AG04449 (cell line): ENCODE measurements at regions not wholly inside any gene's neighbourhood (a gene's known extent, or its start where the extent isn't known, plus 50 kb on each side); places are given as distances from the start of the nearest gene placed in this dataset.
"Not testable (repeated sequence)": the region's sequence is repeated elsewhere in the genome, so short reads cannot be mapped to it uniquely, and the experiment has no call there.

ENCODE experiments used
- CTCF ChIA-PET: fragments of 350-600 bp; formaldehyde crosslinking; extraction: SDS; loops from one replicate; lab custom pipeline; 2021; ENCODE audit warnings: antibody characterized with exemption; lab: Yijun Ruan, JAX
- POLR2A ChIA-PET: fragments of 400-600, 350-600 bp; formaldehyde crosslinking; extraction: SDS; loops from one replicate; lab custom pipeline; 2020; ENCODE audit warnings: antibody characterized with exemption, inconsistent platforms; lab: Yijun Ruan, JAX
- DNase-seq: peaks from one replicate; pipeline ENCODE4 v3.0.0-alpha.2; 2010; ENCODE audit warnings: low read depth, low spot score
- H3K4me3 ChIP-seq: 2 replicates; pipeline ENCODE4 v1.5.1; 2011; ENCODE audit warnings: low read depth, mild to moderate bottlenecking, control low read depth, low read length
- TF ChIP-seq, protein P1 (sequence below): IDR thresholded peaks from one replicate; pipeline ENCODE4 v1.5.1; 2011; ENCODE audit warnings: mild to moderate bottlenecking, moderate library complexity, low read length, control low read depth, inconsistent platforms; ENCODE audit not compliant: insufficient read depth; ENCODE audit errors: missing control alignments

DNA sequence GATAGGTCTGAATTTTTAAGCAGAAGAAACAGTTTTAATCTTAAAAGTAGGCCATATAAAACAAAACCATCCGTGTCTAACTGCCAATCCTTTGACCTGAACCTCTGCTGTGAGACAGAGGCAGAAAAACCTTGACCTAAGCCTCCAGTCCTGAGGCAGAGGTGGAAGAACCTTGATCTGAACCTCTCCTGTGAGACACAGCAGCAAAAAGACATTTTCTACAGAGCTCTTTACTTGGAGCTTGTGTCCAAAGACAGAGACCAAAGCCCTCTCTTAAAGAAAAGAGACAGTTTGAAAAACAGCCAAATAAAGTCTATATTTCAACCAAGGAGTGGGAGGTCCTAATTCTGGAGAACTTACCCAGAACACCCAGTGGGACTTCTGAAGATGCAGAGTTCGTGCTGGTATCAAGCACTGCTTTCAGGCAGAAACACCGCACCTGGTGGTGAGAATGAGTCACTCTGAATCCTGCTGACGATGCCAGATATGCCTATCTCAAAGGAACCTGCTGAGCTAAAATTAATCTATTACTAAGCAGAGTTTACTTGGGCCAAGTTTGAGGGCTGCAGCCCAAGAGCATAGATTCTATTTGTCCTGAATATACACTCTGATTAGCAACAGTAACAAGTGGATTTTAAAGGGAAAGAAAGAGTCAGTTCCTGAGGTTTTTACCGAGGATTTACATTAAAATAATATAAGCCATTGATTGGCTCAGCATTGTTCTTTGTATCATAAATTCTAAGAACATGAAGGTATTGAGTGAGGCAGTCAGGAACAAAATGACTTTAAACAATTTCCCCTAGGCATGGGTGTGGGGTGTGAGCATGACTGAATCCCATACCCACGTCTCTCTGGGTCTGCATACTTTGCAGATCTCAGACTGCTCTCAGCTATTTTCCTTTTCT lies 806.4 kb downstream of the TRIB2 start:
- CTCF ChIA-PET: no interaction called here
- TF ChIP-seq, protein P1, sequence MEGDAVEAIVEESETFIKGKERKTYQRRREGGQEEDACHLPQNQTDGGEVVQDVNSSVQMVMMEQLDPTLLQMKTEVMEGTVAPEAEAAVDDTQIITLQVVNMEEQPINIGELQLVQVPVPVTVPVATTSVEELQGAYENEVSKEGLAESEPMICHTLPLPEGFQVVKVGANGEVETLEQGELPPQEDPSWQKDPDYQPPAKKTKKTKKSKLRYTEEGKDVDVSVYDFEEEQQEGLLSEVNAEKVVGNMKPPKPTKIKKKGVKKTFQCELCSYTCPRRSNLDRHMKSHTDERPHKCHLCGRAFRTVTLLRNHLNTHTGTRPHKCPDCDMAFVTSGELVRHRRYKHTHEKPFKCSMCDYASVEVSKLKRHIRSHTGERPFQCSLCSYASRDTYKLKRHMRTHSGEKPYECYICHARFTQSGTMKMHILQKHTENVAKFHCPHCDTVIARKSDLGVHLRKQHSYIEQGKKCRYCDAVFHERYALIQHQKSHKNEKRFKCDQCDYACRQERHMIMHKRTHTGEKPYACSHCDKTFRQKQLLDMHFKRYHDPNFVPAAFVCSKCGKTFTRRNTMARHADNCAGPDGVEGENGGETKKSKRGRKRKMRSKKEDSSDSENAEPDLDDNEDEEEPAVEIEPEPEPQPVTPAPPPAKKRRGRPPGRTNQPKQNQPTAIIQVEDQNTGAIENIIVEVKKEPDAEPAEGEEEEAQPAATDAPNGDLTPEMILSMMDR: no peak
- DNase-seq: no peak

DNA sequence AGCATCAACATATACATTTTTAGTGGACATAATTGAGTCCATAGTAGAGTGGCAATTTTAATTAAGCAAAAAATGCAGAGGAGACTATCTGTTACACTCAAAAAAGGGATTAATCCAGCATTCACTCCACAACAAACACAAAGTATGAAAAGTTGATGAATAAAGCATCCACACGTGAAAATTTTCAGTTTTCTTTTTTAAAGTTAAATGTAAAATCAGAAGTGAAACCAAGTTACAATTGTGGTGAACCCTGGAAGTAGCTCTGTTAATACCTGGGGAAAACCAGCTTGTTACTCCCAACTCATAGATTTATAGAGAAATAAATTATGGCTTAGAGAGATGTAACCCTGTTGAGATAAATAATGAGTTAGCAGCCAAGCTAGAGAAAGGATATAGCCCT lies 807.8 kb downstream of the TRIB2 start:
- TF ChIP-seq, protein P1: no peak
- no peak overlapping the region for H3K4me3 ChIP-seq
- POLR2A ChIA-PET: no interaction called here
- CTCF ChIA-PET: no interaction called here
- no peak for DNase-seq

More for the DNA sequence above, 806.4 kb downstream of the TRIB2 start:
- H3K4me3 ChIP-seq: no peak overlapping the region
- POLR2A ChIA-PET: no interaction called here

DNA sequence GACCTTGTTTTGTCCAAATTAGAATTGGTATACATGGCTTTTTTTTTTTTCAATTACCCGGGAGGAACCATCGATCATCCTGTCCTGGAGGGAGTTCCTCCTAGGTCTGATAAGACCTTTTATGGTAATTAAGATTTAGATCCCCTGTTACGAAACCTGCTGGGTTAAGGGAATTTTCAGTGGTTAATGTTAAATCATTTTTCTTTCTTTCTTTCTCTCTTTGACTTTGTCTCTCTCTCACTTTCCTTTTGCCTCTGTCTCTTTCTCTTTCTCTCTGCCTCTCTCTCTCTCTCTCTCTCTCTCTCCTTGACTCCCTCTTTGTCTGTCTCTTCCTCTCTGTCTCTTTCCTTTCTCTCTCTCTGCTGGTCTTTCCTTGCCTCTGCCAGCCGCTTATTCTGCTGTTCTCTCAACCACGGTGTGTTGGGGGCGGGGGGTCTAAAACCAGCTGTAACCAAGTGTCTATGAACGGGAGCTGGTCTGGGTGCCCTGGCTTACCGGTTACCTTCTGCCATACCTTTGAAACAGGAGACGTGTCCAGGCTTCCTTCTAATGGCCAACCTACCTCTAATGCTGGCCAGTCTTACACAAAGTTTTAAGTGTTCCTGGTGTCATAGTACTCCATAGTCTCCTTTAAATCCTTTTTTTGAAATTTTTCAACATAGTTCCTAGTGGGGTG lies 815.1 kb downstream of the TRIB2 start:
- CTCF ChIA-PET, DNase-seq, H3K4me3 ChIP-seq: not testable (repeated sequence)

DNA sequence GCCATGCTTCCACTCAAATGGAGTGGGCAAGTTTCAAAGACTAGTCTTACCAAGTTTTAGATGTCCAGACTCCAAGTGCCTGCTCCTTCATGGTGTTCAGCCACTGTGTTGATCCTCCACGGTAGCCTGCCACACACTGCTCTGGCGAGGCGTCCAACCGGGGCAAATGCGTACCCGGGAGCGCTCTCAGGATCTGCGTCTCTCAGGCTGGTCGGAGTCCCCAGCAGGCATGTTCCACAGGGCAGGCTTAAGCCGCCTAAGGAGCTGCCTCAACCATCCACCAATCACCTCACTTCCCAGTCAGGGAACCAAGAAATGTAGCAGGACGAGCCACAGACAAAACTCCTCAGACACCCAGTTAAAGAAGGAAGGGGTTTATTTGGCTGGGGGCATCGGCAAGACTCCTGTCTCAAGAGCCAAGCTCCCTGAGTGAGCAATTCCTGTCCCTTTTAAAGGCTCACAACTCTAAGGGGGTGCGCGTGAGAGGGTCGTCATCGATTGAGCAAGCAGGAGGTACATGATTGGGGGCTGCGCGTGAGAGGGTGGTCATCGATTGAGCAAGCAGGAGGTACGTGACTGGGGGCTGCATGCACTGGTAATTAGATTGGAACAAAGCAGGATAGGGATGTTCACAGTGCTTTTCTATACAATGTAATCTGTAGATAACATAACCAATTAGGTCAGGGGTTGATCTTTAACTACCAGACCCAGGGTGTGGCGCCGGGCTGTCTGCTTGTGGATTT lies 816.2 kb downstream of the TRIB2 start:
- H3K4me3 ChIP-seq, POLR2A ChIA-PET, CTCF ChIA-PET, DNase-seq: not testable (repeated sequence)

More for the DNA sequence above, 815.1 kb downstream of the TRIB2 start:
- POLR2A ChIA-PET: not testable (repeated sequence)

DNA sequence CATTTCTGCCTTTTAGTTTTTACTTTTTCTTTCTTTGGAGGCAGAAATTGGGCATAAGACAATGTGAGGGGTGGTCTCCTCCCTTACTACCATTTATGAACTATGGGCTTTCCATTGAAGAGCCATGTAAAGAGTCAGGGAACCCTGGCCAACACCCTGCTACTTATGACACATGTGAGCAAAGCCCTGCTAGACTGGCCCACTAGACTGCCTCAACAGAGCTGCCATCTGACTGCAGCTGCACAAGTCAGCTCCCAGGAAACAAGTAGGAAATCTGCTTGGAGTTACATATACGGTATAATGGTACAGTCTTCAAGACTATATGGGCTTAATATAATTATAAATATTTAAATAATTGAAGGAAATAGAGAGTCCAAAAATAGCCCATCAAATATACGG lies 816.8 kb downstream of the TRIB2 start:
- TF ChIP-seq, protein P1: no peak
- H3K4me3 ChIP-seq: no peak overlapping the region
- DNase-seq: no peak
- CTCF ChIA-PET: no interaction called here
- POLR2A ChIA-PET: no interaction called here

DNA sequence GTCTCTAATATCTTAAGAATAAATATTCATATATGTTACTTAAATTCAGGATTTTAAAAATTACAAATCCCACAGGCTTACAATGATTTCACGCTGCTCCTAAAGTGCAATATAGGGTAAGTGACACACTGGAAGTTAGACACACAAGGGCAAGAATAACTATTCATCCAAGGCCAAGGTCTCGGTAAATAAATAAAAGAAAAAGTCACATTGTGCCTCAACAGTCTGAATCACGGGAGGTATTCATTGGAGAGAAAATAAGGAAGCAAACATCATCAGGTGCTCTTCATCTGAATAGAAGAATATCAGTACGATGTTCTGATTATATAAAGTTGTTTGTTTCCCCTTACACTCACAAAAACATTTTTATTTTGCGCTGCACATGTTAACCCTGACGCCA lies 820.2 kb downstream of the TRIB2 start:
- TF ChIP-seq, protein P1: no peak
- ChIA-PET POLR2A (no interaction called here), CTCF (no interaction called here)
- DNase-seq: no peak
- H3K4me3 ChIP-seq: no peak overlapping the region
